NCI-H2227 (cell line): ENCODE measurements at regions not wholly inside any gene's neighbourhood (a gene's known extent, or its start where the extent isn't known, plus 50 kb on each side); places are given as distances from the start of the nearest gene placed in this dataset.
"Not testable (repeated sequence)": the region's sequence is repeated elsewhere in the genome, so short reads cannot be mapped to it uniquely, and the experiment has no call there.

Experiments used
- DNase-seq: peaks from one replicate; lab custom pipeline; 2025; ENCODE audit not compliant: unreplicated experiment; lab: John Stamatoyannopoulos, UW

DNA sequence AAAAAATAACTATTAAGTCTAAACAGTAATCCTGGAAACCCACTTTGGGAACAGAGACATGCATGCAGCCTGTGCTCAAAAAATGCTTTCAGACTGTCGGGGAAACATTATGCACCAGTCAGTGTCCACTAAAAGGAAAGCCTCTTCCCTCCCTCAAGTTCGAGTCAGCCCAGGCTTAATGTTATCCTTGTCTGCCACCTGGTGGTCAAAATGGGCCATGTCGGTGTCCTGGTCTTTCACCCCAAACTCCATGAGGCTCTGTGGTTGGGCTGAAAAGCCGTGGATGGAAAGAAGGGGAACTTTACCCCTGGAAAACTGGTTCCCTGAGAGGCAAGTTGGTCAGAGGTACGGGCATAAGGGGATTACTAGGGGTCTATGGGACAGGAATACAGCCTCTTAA is 88.4 kb upstream of the ZNF492 start:
- DNase-seq: peak; percentile 1

DNA sequence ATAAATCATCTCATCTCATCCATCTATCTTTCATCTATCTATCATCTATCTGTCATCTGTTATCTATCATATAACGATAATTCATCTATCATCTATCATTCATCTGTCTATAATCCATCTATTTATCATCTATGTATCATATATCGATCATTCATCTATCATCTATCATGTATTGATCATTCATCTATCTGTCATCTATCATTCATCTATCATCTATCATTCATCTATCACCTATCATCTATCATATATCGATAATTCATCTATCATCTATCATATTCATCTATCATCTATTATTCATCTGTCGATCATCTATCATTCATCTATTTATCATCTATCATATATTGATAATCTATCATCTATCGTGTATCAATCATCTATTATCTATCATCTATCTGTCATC is 100.4 kb upstream of the ZNF492 start:
- DNase-seq: no peak

DNA sequence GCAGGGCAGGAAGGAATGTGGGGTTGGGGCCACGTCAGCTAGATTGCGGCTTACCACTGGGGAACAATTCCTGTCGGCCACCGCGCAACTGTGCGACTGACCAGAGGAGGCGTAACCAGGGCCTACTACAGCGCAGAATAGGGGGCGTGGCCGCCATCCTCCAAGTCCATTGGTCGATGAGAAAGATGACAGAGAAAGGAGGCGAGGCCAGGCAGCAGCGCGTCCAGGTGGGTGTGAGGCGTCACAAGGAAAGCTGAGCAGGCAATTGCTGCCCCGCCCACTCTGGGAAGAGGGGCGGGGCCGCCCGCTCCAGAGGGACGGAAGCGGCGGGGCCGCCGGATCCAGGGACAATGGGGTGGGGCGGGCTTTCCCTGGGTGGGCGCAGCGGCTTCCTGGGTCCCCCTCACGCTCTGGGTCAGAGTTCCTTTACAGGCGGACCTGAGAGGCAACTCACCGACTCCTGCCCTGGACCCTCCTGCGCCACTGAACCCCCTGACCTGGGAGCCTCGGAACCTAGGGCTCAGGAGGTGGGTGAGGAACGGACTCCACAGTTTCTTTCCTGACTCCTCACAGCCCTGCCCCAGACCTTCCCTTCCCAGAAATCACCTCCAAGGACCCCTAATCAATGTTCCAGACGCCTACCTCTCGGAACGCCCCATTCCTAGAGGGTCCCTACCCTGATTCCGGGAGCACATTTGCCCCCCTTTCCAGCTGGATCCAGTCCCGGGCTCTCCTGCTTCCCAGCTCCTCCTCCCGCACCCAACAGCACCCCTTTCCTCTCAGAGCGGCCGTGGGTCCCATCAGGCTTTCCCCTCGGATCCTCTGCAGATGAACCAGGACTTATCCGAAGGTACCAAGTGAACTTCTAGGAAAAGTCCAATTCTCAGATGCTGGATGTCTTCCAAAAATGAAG is 101.5 kb upstream of the ZNF492 start:
- DNase-seq: peak; percentile 13

DNA sequence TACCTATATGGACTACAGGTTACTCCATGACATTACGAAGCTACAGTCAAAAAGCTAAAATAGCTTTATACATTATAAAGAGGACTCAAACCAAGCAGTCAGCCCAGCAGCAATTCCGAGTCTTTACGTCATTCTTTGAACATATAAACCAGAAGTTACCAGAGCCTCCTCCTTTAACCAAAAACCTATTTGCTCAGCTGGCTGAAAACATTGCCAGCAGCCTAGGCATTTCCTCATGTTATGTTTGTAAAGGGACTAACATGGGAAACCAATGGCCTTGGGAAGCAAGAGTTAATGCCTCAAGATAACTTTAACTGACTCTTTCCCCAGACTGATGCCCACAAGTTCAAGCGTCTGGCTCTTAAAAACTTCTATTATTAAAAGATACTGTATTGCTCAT is 104.1 kb upstream of the ZNF492 start:
- no peak for DNase-seq

DNA sequence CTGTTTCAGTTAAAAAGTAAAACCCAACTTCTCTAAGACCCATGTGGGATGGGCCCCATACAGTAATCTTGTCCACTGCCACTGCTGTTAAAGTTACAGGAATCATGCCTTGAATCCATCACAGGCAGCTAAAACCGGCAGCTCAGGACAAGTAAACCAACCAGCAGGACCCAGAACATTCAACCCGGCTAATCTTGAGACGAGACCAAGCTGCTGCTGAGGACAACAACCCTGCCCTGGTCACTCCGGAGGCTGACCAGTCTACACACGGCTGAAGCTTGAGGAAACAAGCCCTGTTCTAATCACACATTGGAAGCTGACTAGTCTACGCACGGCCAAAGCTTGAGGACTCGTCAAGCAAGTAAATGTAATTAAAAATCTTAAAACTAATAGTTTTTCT is 105.2 kb upstream of the ZNF492 start:
- no peak for DNase-seq

DNA sequence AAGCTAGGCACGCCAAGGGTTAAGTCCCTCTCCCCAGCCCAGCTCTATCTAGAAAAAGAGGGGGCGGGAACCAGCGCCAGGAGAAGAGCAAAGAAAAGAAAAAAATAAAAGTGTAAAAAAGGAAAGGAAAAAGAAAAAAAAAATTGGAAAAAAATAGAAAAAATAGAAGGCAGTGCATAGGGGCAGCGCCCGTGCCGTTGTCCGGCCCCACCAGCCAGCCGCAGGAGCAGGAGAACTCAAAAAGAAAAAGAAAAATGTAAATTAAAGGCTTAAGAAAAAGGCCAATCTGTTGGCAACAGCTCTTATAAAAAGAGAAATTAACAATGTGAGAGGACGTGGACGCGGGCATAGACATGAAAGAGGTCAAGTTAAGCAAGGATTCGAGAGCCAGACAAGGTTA is 105.4 kb upstream of the ZNF98 start:
- DNase-seq: no peak

DNA sequence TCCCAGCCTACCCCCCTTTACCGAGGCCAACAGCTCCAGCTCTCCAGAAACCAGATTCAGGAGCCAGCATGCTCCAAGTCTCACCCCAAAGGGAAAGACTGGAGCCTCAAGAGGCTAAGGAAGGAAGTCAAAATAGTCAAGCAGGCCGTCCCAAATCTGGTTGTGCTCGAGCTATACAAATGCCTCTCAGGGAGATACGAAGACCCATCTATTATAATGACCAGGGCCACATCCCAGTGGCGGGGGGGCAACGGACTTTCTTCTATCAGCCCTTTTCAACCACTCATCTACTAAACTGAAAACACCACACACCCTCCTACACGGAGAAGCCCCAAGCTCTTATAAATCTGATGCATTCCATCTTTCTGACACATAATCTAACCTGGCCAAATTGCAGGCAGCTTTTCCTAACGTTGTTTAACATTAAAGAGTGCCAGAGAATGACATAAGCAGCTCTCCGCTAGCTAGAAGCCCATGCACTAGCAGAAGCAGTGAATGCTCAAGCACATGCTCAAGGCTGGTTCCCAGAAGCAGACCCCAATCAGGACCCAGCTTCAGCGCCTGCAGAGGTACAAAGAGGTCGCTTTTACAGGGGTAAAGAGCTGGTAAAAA is 104.6 kb upstream of the ZNF98 start:
- DNase-seq: no peak

DNA sequence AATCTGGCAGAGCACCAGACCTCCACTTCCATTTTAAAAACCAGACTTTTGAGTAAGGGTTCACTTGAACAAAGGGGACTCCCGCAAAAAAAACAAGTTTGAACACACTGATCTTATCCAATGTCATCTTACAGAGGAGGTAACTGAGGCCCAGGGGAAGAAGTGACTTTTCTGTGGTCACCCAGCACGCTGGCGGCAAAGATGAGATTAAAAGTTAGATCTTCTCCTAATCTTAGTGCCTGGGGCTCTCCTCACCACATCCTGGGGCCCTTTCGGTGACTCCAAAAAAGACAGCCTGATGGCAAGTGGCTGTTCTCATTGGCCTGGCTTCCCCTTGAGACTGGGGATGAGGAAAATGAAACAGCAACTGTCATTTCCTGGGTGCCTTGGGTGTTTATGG is 101.8 kb upstream of the ZNF98 start:
- DNase-seq: no peak

DNA sequence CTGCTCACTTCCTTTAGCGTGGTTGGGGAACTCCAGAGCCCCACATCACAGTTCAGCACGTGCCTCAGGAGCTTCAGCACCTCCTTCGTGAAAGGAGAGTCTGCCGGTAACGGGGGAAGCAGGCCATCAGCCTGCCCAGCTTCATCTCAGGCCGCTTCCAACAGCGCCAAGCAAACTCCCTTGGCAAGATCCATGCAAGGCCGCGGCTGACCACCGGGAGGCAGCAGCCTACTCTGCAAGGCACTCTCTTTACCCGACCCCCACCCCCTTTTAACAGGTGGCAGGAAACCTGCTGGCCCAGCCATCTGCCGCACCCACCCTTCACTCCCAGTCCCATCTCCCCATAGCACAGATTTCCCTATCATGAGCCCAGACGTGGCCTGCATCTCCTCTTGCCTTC is 97.4 kb upstream of the ZNF98 start:
- not testable (repeated sequence) for DNase-seq

DNA sequence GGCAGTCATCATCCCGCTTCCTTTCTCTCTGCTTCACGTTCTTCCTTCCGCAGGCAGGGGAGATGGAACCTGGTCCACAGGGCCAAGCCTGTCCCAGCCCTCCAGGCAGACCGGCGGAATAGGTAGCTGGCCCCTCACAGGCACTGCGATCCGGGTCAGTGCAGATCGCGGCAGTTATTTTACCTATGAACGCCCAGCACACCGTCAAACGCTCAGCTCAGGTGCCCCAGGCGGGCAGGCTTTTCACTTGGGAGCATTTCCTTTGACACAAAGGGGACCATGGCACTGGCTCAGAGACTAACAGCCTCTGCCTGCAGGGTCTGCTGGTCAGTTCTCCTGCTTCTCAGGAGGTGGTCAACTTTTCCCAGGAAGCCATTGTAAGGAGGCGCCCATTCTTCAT is 97.0 kb upstream of the ZNF98 start:
- no peak for DNase-seq

DNA sequence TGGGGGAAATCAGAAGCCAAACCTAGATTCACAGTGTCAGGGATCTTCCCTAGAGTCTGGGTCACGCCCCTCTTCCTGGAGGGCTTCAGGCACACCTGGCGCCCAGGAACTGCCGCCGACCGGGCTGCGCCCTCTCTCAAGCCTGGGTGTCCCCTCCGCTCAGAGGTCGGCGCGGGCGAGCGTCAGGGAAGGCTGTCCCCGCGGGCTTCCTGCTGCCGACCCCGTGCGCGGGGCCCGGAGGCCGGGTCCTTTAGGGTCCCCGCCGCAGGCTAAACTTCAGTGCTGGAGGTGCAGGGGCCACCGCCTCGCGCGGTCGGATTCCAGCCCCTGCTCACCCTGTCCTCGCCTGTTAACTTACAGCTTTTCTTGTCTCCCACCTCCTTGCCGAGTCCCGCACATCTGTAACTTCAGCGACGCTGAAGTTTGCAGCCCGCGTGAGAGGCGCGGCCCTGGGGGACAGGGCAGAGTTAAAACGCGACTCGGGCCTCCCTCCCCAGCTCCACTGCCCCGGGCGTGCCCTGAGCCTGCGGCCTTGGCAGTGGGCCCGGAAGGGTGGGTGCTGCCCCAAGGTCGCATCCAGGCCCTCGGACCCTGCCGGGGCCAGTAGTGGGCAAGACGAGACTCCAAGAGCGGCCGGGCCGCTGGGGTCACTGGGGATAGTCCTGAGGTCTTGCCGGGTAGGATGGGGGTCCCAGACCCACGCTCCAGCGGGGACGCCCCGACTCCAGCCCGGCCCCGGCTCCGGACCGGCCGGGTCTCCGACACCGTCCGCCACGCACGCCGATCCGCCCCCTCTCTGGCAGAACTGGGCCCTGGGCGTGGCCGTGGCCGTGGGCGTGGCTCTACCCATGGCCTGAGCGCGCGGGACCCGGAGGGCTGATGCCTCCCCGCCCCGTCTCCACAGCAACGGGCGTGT is 95.6 kb upstream of the ZNF98 start:
- DNase-seq: no peak

DNA sequence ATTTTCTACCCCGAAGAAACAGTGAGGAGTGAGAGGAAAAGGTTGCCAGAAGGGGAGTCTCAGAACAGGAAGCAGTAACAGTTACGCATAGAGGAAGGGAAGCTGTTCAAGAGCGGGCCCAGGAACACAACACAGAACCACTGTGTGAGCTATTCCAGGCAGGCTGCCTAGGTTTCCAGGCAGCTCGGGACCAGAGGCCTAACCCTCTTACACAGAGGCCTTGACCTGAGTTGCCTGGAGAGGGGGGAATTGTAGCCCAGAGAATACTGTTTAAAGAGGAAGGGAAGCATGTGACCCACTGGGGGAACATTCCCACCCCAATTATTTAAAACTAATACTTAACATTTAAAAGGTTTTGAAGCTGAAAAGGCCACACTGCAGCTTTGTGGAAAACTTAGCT is 93.3 kb upstream of the ZNF98 start:
- no peak for DNase-seq

DNA sequence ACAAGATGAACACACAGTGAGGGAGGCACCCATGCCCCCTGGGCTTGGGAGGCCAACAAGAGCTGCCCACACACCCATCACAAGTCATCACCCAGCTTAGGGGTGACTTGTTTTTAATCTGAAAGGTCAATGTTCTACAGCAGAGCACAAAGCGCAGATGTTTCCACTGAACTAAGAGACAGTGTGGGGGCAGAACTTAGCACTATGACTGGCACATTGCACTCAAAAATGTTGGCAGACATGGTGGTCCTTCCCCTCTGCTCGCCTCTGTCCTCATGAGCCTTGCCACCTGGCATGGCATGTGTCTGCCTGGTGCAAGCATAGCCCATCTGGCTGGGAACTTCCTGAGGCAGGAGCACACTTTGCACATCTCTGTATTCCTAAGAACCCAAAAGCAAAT is 81.4 kb upstream of the ZNF98 start:
- DNase-seq: no peak

DNA sequence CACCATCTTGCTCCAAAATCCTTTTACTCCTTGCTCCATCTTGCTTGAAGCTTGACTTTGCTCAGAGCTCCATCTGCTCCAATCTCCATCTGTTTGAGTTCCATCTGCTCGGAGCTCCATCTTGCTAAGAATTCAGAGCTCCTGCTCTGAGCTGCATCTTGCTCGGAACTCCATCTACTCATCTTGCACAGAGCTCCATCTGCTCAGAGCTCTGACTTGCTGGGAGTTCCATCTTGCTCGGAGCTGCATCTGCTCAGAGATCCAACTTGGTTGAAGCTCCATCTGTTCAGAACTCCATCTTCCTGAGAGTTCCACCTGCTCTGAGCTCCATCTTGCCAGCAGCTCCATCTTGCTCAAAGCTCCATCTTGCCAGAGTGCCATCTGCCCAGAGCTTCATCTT is 80.6 kb upstream of the ZNF98 start:
- DNase-seq: no peak

DNA sequence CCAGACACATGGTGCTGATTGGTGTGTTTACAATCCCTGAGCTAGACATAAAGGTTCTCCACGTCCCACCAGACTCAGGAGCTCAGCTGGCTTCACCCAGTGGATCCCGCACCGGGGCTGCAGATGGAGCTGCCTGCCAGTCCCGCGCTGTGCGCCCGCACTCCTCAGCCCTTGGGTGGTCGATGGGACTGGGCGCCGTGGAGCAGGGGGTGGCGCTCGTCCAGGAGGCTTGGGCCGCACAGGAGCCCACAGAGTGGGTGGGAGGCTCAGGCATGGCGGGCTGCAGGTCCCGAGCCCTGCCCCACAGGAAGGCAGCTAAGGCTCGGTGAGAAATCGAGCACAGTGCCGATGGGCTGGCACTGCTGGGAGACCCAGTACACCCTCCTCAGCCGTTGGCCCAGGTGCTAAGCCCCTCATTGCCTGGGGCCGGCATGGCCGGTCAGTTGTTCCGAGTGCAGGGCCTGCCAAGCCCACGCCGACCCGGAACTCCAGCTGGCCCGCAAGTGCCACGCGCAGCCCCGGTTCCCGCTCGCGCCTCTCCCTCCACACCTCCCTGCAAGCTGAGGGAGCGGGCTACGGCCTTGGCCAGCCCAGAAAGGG is 76.8 kb upstream of the ZNF98 start:
- not testable (repeated sequence) for DNase-seq

DNA sequence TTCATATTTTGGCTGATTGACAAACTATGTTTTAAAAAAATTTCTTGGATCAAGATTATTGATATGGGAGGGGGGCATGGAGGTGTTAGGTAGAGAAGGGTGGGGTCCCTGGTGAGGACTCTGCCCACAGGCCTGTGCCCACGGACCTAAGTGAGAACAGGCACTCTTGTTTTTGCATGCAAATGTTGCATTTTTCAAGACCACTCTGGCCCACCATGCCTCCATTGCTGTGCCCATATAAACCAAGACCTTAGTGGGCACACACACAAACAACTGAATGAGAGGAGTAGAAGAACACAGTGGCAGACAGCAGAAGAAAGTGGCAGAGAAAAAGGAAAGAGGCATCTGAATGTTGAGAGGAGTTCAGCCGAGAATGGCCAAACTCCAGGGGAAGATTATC is 69.6 kb upstream of the ZNF98 start:
- no peak for DNase-seq

DNA sequence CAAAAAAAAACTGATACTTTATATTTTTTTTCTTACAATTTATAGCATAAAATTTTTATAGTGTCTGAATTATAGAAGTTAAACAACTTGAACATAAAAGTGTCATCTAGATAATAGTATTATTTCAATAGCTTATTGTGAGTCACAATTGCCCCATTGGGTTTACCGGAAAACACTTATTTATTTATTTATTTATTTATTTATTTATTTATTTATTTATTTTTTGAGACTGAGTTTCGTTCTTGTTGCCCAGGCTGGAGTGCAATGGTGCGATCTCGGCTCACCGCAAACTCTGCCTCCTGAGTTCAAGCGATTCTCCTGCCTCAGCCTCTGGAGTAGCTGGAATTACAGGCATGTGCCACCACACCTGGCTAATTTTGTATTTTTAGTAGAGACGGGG is 61.4 kb upstream of the ZNF98 start:
- not testable (repeated sequence) for DNase-seq

DNA sequence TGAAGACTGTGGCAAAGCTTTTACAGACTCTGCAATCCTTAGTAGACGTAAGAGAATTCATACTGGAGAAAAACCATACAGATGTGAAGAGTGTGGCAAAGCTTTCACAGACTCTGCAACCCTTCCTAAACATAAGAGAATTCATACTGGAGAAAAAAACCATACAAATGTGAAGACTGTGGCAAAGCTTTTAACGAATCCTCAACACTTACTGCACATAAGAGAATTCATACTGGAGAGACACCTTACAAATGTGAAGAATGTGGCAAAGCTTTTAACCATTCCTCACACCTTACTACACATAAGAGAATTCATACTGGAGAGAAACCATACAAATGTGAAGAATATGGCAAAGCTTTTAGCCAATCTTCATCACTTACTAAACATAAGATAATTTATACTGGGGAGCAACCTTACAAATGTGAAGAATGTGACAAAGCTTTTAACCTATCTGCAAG is 50.1 kb upstream of the ZNF98 start:
- DNase-seq: no peak
